H1 (cell line): ENCODE measurements at regions not wholly inside any gene's neighbourhood (a gene's known extent, or its start where the extent isn't known, plus 50 kb on each side); places are given as distances from the start of the nearest gene placed in this dataset.

ENCODE experiments used
- CTCF ChIA-PET: fragments of 300-600 bp; sonication (Branson Sonifier 250); formaldehyde crosslinking; loops from one replicate; lab custom pipeline; 2021; ENCODE audit not compliant: partially characterized antibody; lab: Charles Lee
- POLR2A ChIA-PET: fragments of 300-600 bp; sonication (Branson Sonifier 250); formaldehyde crosslinking; loops from one replicate; lab custom pipeline; 2021; ENCODE audit warnings: inconsistent platforms; ENCODE audit not compliant: partially characterized antibody; lab: Charles Lee
- DNase-seq, 2 experiments: peaks; one replicate each; pipeline versions ENCODE4 v3.0.0 to v3.0.0-alpha.2; 2010 to 2022; ENCODE audit warnings: low spot score in 2 of 2, low read depth in 1 of 2, mixed read lengths in 1 of 2
- FAIRE-seq: peaks from 2 replicates; lab custom pipeline; 2011; peaks lifted over from hg19 to GRCh38; lab: Jason Lieb, UNC
- H2AFZ ChIP-seq: 2 replicates; pipeline ENCODE4 v1.8.1; 2012; ENCODE audit warnings: low read length, inconsistent platforms
- H2AK5ac ChIP-seq: 2 replicates; pipeline ENCODE4 v1.6.1; 2013; ENCODE audit warnings: low read depth, low read length
- H2BK120ac ChIP-seq: replicated peaks from 2 replicates; pipeline ENCODE3; 2013; ENCODE audit warnings: low read depth, low read length, inconsistent platforms
- H2BK12ac ChIP-seq: 2 replicates; pipeline ENCODE4 v1.6.1; 2013; ENCODE audit warnings: low read depth, low read length
- H2BK15ac ChIP-seq: 2 replicates; pipeline ENCODE4 v1.6.1; 2013; ENCODE audit warnings: low read length
- H2BK20ac ChIP-seq: 2 replicates; pipeline ENCODE4 v1.6.1; 2013; ENCODE audit warnings: low read length
- H2BK5ac ChIP-seq: 2 replicates; pipeline ENCODE4 v1.6.1; 2013; ENCODE audit warnings: low read depth, low read length
- H3K14ac ChIP-seq: 2 replicates; pipeline ENCODE4 v1.6.1; 2013; ENCODE audit warnings: inconsistent platforms; ENCODE audit not compliant: insufficient read length
- H3K18ac ChIP-seq: 2 replicates; pipeline ENCODE4 v1.6.1; 2013; ENCODE audit warnings: low read length; ENCODE audit errors: extremely low read depth
- H3K23ac ChIP-seq: 2 replicates; pipeline ENCODE4 v1.6.1; 2013; ENCODE audit warnings: inconsistent platforms; ENCODE audit not compliant: insufficient read length
- H3K23me2 ChIP-seq: 2 replicates; pipeline ENCODE4 v1.6.1; 2013; ENCODE audit warnings: low read depth, low read length
- H3K27ac ChIP-seq: 2 replicates; pipeline ENCODE4 v1.6.1; 2011; ENCODE audit warnings: low read depth, low read length, inconsistent platforms
- H3K27me3 ChIP-seq, 4 experiments: replicated peaks in 1 of 4; 1 replicate in 1 of 4; 2 replicates in 3 of 4; pipeline versions ENCODE4 v1.6.1 to v1.8.1; 2011 to 2013; ENCODE audit warnings: low read length in 3 of 4, mild to moderate bottlenecking in 3 of 4, inconsistent platforms in 2 of 4, mixed read lengths in 2 of 4, moderate library complexity in 1 of 4; ENCODE audit not compliant: control insufficient read depth in 3 of 4, insufficient read depth in 3 of 4; ENCODE audit errors: extremely low read depth in 1 of 4
- H3K36me3 ChIP-seq, 4 experiments: 2 replicates each; pipeline versions ENCODE4 v1.6.1 to v1.8.1; 2011 to 2013; ENCODE audit warnings: mild to moderate bottlenecking in 4 of 4, low read length in 3 of 4, moderate library complexity in 2 of 4, control low read depth in 1 of 4, inconsistent platforms in 1 of 4; ENCODE audit not compliant: insufficient read depth in 4 of 4, control insufficient read depth in 2 of 4
- H3K4ac ChIP-seq: replicated peaks from 2 replicates; pipeline ENCODE3; 2013; ENCODE audit warnings: low read length, low read depth, mixed read lengths, inconsistent platforms; ENCODE audit not compliant: insufficient read length
- H3K4me1 ChIP-seq, 4 experiments: replicated peaks in 1 of 4; 1 replicate in 1 of 4; 2 replicates in 3 of 4; pipeline versions ENCODE4 v1.6.1 to v1.8.1; 2011 to 2013; ENCODE audit warnings: low read length in 3 of 4, inconsistent platforms in 2 of 4, mixed read lengths in 1 of 4; ENCODE audit not compliant: insufficient read depth in 4 of 4, control insufficient read depth in 3 of 4
- H3K4me2 ChIP-seq, 2 experiments: 2 replicates each; pipeline versions ENCODE4 v1.6.1 to v1.8.1; 2011 to 2013; ENCODE audit warnings: low read depth in 2 of 2, low read length in 2 of 2, control low read depth in 1 of 2, inconsistent platforms in 1 of 2, mild to moderate bottlenecking in 1 of 2; ENCODE audit not compliant: insufficient read depth in 1 of 2
- H3K4me3 ChIP-seq, 4 experiments: fragments of 200-600, 300-600 bp in 1 of 4; sonication (generic), shearing (Covaris generic), sonication (Bioruptor Twin) in 1 of 4; 2 replicates each; pipeline versions ENCODE4 v1.5.1 to v1.8.1; 2011 to 2016; ENCODE audit warnings: low read length in 4 of 4, low read depth in 3 of 4, control low read depth in 2 of 4, inconsistent platforms in 2 of 4, mild to moderate bottlenecking in 2 of 4, mixed read lengths in 1 of 4, moderate library complexity in 1 of 4; ENCODE audit not compliant: insufficient read depth in 2 of 4; ENCODE audit errors: extremely low read depth in 1 of 4
- H3K56ac ChIP-seq: replicated peaks from 2 replicates; pipeline ENCODE3; 2013; ENCODE audit warnings: low read depth, mild to moderate bottlenecking, mixed read lengths, low read length, inconsistent platforms; ENCODE audit not compliant: insufficient read length
- H3K79me1 ChIP-seq: 2 replicates; pipeline ENCODE4 v1.6.1; 2013; ENCODE audit warnings: low read depth, low read length, control low read depth
- H3K79me2 ChIP-seq, 2 experiments: 2 replicates each; pipeline versions ENCODE4 v1.6.1 to v1.8.1; 2012 to 2013; ENCODE audit warnings: low read length in 2 of 2, mild to moderate bottlenecking in 2 of 2, inconsistent platforms in 1 of 2; ENCODE audit not compliant: insufficient read depth in 2 of 2, control insufficient read depth in 1 of 2
- H3K9ac ChIP-seq, 4 experiments: replicated peaks in 1 of 4; 1 replicate in 1 of 4; 2 replicates in 3 of 4; pipeline versions ENCODE4 v1.6.1 to v1.8.1; 2011 to 2013; ENCODE audit warnings: low read depth in 3 of 4, low read length in 3 of 4, control low read depth in 2 of 4, mild to moderate bottlenecking in 2 of 4, moderate library complexity in 2 of 4, inconsistent platforms in 1 of 4; ENCODE audit errors: extremely low read depth in 1 of 4
- H3K9me3 ChIP-seq, 2 experiments: 2 replicates each; pipeline versions ENCODE4 v1.6.1 to v1.8.1; 2012 to 2013; ENCODE audit warnings: mild to moderate bottlenecking in 2 of 2, moderate library complexity in 2 of 2, control low read depth in 1 of 2, inconsistent platforms in 1 of 2, low read depth in 1 of 2, low read length in 1 of 2, mixed read lengths in 1 of 2; ENCODE audit not compliant: insufficient read depth in 2 of 2
- H4K20me1 ChIP-seq, 2 experiments: replicated peaks in 1 of 2; 2 replicates each; pipeline versions ENCODE3 to v1.8.1; 2011 to 2013; ENCODE audit warnings: inconsistent platforms in 2 of 2, low read length in 2 of 2, mild to moderate bottlenecking in 1 of 2; ENCODE audit not compliant: insufficient read depth in 2 of 2, control insufficient read depth in 1 of 2
- H4K5ac ChIP-seq: 2 replicates; pipeline ENCODE4 v1.6.1; 2013; ENCODE audit warnings: low read length, low read depth, mixed read lengths, inconsistent platforms; ENCODE audit not compliant: insufficient read length
- H4K8ac ChIP-seq: 2 replicates; pipeline ENCODE4 v1.8.0; 2013; ENCODE audit warnings: mild to moderate bottlenecking, moderate library complexity, low read length, inconsistent platforms; ENCODE audit not compliant: insufficient read depth; ENCODE audit errors: extremely low read depth
- H4K91ac ChIP-seq: replicated peaks from 2 replicates; pipeline ENCODE3; 2013; ENCODE audit warnings: low read length, mixed read lengths, inconsistent platforms; ENCODE audit not compliant: insufficient read length
- BCL11A ChIP-seq, 2 experiments: IDR thresholded peaks; one replicate each; pipeline ENCODE4 v1.6.1; 2011; ENCODE audit warnings: low read depth in 2 of 2, low read length in 2 of 2, mild to moderate bottlenecking in 2 of 2
- CBX8 ChIP-seq: fragments of 300-800, 300-1000 bp; sonication (generic); IDR thresholded peaks from 2 replicates; pipeline ENCODE4 v1.7.1; 2016; ENCODE audit warnings: low read depth, low read length, borderline replicate concordance
- EZH2 ChIP-seq: fragments of 200-600 bp; sonication (generic); IDR thresholded peaks from 2 replicates; pipeline ENCODE4 v1.7.1; 2012; ENCODE audit warnings: low read depth, mild to moderate bottlenecking, moderate library complexity, low read length, inconsistent platforms; ENCODE audit not compliant: severe bottlenecking
- FOSL1 ChIP-seq: IDR thresholded peaks from 2 replicates; pipeline ENCODE4 v1.6.1; 2011; ENCODE audit warnings: mild to moderate bottlenecking, low read depth, low read length, moderate library complexity; ENCODE audit not compliant: insufficient read depth
- GABPA ChIP-seq: IDR thresholded peaks from 2 replicates; pipeline ENCODE4 v1.6.1; 2011; ENCODE audit warnings: mild to moderate bottlenecking, low read length, moderate library complexity, borderline replicate concordance; ENCODE audit not compliant: insufficient read depth
- GTF2F1 ChIP-seq: IDR thresholded peaks from 2 replicates; pipeline ENCODE4 v1.6.1; 2012; ENCODE audit warnings: low read depth, low read length, improper control_type of control experiment, borderline replicate concordance
- MAX ChIP-seq: IDR thresholded peaks from 2 replicates; pipeline ENCODE4 v1.6.1; 2012; ENCODE audit warnings: inconsistent platforms
- NANOG ChIP-seq: IDR thresholded peaks from 2 replicates; pipeline ENCODE4 v1.6.1; 2011; ENCODE audit warnings: low read length, low read depth, mild to moderate bottlenecking, inconsistent platforms; ENCODE audit not compliant: insufficient read depth, poor library complexity, severe bottlenecking
- POU5F1 ChIP-seq: IDR thresholded peaks from 2 replicates; pipeline ENCODE4 v1.6.1; 2011; ENCODE audit warnings: low read depth, mild to moderate bottlenecking, low read length, moderate library complexity
- RAD21 ChIP-seq, 2 experiments: IDR thresholded peaks in 1 of 2; conservative IDR thresholded peaks in 1 of 2; 2 replicates each; pipeline ENCODE4 v1.6.1; 2011; ENCODE audit warnings: low read depth in 2 of 2, low read length in 2 of 2, improper control_type of control experiment in 1 of 2, inconsistent platforms in 1 of 2, mild to moderate bottlenecking in 1 of 2, moderate library complexity in 1 of 2
- RXRA ChIP-seq: IDR thresholded peaks from 2 replicates; pipeline ENCODE4 v1.6.1; 2011; ENCODE audit warnings: low read depth, mild to moderate bottlenecking, low read length, moderate library complexity; ENCODE audit not compliant: insufficient read depth
- SIRT6 ChIP-seq: IDR thresholded peaks from one replicate; pipeline ENCODE4 v1.7.1; 2012; ENCODE audit warnings: low read length, inconsistent platforms
- SP4 ChIP-seq: IDR thresholded peaks from 2 replicates; pipeline ENCODE4 v1.6.1; 2012; ENCODE audit warnings: low read length, inconsistent platforms
- SRF ChIP-seq: IDR thresholded peaks from 2 replicates; pipeline ENCODE4 v1.6.1; 2011; ENCODE audit warnings: mild to moderate bottlenecking, low read depth, low read length, moderate library complexity
- TBP ChIP-seq: IDR thresholded peaks from 2 replicates; pipeline ENCODE4 v1.6.1; 2011; ENCODE audit warnings: low read depth, low read length, improper control_type of control experiment
- WGBS, 2 experiments: shearing (Covaris generic) in 1 of 2; methylation state at CpG; one replicate each; pipeline versions ENCODE4 v1.1.6 to v1.1.7; 2013 to 2015; ENCODE audit warnings: low lambda C conversion rate in 2 of 2, mixed read lengths in 2 of 2, inconsistent platforms in 1 of 2, low coverage in 1 of 2, missing lambda C conversion rate in 1 of 2; ENCODE audit not compliant: insufficient replicate concordance in 2 of 2, insufficient coverage in 1 of 2, insufficient read length in 1 of 2; ENCODE audit errors: extremely low coverage in 1 of 2, missing lambda C conversion rate in 1 of 2; 5-methylcytosine and 5-hydroxymethylcytosine counted together

- H3K18ac ChIP-seq = no peak overlapping the region
- no peak overlapping the region for H2BK12ac ChIP-seq
- 55% methylated on average over 4 of the region's 4 CpGs; no CpG with 5 or more reads in 1 of the 2 experiments for WGBS, 2 experiments
- no peak overlapping the region for H4K5ac ChIP-seq
- no peak overlapping the region for H3K14ac ChIP-seq
- H3K23me2 ChIP-seq = no peaks in the 10 kb centered on the region; the same call in 1 of the 2 replicates
- no peaks in the 10 kb centered on the region for H3K79me1 ChIP-seq
- H2BK15ac ChIP-seq = no peak overlapping the region
- no peaks in the 10 kb centered on the region; a peak in 1 of 7 replicates for H3K27me3 ChIP-seq
- POLR2A ChIA-PET = no interaction called here
- H3K36me3 ChIP-seq = no peaks in the 10 kb centered on the region
- peak overlapping the region; percentile 53; the same call in 1 of the 2 replicates for H2AFZ ChIP-seq
- no peak for TF ChIP-seq FOSL1
- TF ChIP-seq GABPA = no peak
- TF ChIP-seq BCL11A (IDR thresholded peaks at IDR 0.05; ENCODE audit: low read depth in 2 of 2, low read length in 2 of 2) = no peak
- no peak for TF ChIP-seq RXRA
- TF ChIP-seq GTF2F1 = no peak
- TF ChIP-seq TBP = no peak
- no peak for TF ChIP-seq SIRT6
- TF ChIP-seq SP4 = no peak
- TF ChIP-seq MAX = no peak
- no peak for TF ChIP-seq EZH2
- no peak for TF ChIP-seq RAD21 (IDR thresholded peaks at IDR 0.05 in 1 of 2, conservative IDR thresholded peaks at IDR 0.05 in 1 of 2; ENCODE audit: low read depth in 2 of 2, low read length in 2 of 2)
- no peak for TF ChIP-seq CBX8
- TF ChIP-seq NANOG = no peak
- no peak for TF ChIP-seq SRF
- TF ChIP-seq POU5F1 = no peak
- no peak overlapping the region for H3K56ac ChIP-seq
- H4K8ac ChIP-seq = no peak overlapping the region
- DNase-seq (peak in 1 of 2 experiments; percentile 27), FAIRE-seq (no peak)
- no peak overlapping the region for H4K91ac ChIP-seq
- H3K23ac ChIP-seq = no peak overlapping the region
- H3K27ac ChIP-seq = no peak overlapping the region
- H3K4me2 ChIP-seq = no peak overlapping the region
- H2BK120ac ChIP-seq = no peak overlapping the region
- no peaks in the 10 kb centered on the region for H3K9me3 ChIP-seq
- no peak overlapping the region for H2AK5ac ChIP-seq
- no peak overlapping the region for H3K4ac ChIP-seq
- H4K20me1 ChIP-seq = no peaks in the 10 kb centered on the region
- CTCF ChIA-PET = interaction anchor here (1.2 kb wide), 1 partner anchor 24 kb away, joined by 3 read pairs; no protein-coding TSS in a partner anchor
- H3K4me1 ChIP-seq = no peaks in the 10 kb centered on the region
- H3K9ac ChIP-seq = no peak overlapping the region
- no peak overlapping the region for H3K4me3 ChIP-seq
- H2BK5ac ChIP-seq = no peak overlapping the region
- no peaks in the 10 kb centered on the region for H3K79me2 ChIP-seq
- no peak overlapping the region for H2BK20ac ChIP-seq
Measured at GRCh38 chr10:78339251-78339650, 305.6 kb downstream of the RPS24 start.
